ENCODE measurements at regions not wholly inside any gene's neighbourhood (a gene's known extent, or its start where the extent isn't known, plus 50 kb on each side); places are given as distances from the start of the nearest gene placed in this dataset.

- DNase-seq = peak; percentile 65
- in situ Hi-C loops (cut with HindIII; ENCODE audit: low pct_ligation_motif_present, low pct_unique_long_range_greater_than_20kb, low sequenced_read_pairs) = no loop called here
These were observed 135.6 kb upstream of the MAX start for GRCh38 chr14:65237941-65238340.

DNA sequence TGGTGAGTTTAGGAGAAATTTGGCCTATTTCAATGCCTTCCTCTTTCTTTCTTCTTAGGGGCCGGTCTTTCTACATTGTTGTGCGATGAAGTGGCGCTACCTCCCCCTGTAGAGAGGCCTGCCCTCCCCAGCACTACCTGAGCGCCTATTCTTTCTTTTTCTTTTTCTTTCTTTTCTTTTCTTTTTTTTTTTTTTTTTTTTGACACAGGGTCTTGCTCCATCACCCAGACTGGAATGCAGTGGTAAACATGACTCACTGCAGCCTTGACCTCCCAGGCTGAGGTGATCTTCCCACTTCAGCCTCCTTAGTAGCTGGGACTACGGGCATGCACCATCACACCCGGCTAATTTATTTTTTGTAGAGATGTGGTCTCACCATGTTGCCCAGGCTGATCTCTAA, 136.1 kb upstream of the MAX start:
- in situ Hi-C loops (cut with HindIII; ENCODE audit: low pct_ligation_motif_present, low pct_unique_long_range_greater_than_20kb, low sequenced_read_pairs) = no loop called here
- peak; percentile 90 for DNase-seq

- peak; percentile 68 for DNase-seq
- in situ Hi-C loops (cut with HindIII; ENCODE audit: low pct_ligation_motif_present, low pct_unique_long_range_greater_than_20kb, low sequenced_read_pairs) = no loop called here
These were observed 137.0 kb upstream of the MAX start for GRCh38 chr14:65239143-65239937.

- in situ Hi-C loops (cut with HindIII; ENCODE audit: low pct_ligation_motif_present, low pct_unique_long_range_greater_than_20kb, low sequenced_read_pairs) = no loop called here
These were observed 137.6 kb upstream of the MAX start for GRCh38 chr14:65239938-65240296.

DNA sequence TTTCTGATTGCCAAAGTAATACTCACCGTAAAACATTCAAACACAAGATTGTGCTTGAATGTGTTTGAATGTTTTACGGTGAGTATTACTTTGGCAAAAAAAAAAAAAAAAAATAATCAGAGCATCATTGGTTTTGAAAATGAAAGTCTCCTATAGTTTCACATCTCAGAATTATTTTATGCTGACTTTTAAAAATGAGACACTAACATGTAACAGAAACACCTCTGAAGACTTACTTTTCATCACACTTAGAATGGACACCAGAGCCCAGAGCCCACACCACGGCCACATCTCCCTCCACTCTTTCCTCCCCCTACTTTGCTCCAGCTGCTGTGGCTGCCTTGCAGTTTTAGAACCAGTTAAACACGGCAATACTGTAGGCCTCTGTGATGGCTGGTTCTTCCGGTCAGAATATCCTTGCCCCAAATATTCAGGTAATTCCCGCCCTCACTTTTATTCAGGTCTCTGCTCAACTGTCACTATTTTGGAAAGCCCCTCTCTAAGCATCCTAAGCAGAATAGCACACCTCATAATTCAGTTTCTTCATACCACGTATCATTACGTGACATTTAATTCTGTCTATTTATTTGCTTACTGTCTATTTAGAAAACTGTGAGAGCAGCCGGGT, 138.9 kb upstream of the MAX start:
- in situ Hi-C loops (cut with HindIII; ENCODE audit: low pct_ligation_motif_present, low pct_unique_long_range_greater_than_20kb, low sequenced_read_pairs) = no loop called here
- DNase-seq = no peak

More at GRCh38 chr14:65239938-65240296, 137.6 kb upstream of the MAX start:
- DNase-seq = no peak

GRCh38 chr14:65242732-65243134, 140.4 kb upstream of the MAX start:
- in situ Hi-C loops (cut with HindIII; ENCODE audit: low pct_ligation_motif_present, low pct_unique_long_range_greater_than_20kb, low sequenced_read_pairs) = no loop called here
- no peak for DNase-seq

DNA sequence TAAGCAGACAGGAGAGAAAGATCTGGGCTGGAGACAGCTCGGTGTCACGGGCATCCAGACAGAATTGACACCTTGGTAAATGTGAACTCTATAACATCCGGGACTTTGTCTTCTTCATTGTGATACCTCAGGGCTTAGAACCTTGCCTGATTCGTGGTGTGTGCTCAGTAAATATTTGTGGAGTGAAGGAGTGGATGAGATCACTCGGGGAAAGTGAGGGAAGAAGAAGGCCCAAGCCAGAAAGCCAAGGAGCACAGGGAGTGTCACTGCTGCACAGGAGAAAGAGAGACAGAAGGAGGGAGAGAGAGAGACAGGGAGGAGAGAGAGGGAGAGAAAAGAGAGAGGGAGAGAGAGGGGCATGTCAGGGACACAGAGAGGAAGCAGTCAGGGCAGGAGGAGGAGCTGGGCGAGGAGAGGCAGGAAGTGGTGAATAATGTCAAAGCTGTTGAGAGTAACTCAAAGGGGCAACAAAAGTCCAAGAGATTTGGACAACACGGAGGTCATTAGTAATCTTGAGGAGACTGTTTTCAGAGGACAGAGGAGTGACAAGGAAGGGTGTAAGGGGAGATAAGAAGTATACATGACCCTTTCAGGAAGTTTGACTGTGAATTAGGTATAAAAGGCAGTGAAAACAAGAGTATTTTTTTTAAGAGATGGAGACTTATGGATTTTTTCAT, 141.6 kb upstream of the MAX start:
- DNase-seq = no peak
- in situ Hi-C loops (cut with HindIII; ENCODE audit: low pct_ligation_motif_present, low pct_unique_long_range_greater_than_20kb, low sequenced_read_pairs) = no loop called here

DNA sequence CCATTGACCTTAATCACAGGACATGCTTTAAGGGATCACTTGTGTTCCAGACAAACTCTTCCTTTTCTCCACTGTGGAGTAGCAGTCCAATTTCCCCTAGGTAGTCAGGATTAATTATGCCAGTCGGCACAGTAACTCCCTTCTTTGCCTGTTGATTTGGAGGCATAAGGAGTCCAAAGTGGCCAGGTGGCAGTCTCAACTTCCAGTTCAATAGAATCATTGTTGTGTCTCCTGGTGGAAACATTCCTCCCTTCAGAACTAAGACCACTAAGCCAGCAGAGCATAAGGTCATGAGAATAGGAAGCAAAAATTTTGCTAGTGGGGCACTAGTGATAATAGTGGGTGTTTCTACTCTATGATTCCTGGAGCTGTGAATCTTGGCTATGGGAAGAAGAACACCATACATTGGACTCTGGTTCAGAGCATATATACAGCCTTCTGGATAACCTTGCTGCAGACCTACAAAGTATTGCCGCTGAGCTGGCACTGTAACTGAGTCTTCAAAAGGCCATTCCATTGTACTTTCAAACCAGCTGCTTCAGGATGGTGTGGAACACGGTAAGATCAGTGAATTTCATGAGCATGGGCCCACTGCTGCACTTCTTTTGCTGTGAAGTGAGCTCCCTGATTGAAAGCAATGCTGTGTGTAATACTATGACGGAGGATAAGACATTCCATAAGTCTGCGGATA, 147.3 kb upstream of the MAX start:
- in situ Hi-C loops (cut with HindIII; ENCODE audit: low pct_ligation_motif_present, low pct_unique_long_range_greater_than_20kb, low sequenced_read_pairs) = no loop called here
- DNase-seq = no peak

GRCh38 chr14:65250162-65250495, 147.8 kb upstream of the MAX start:
- no peak for DNase-seq
- in situ Hi-C loops (cut with HindIII; ENCODE audit: low pct_ligation_motif_present, low pct_unique_long_range_greater_than_20kb, low sequenced_read_pairs) = no loop called here

- in situ Hi-C loops (cut with HindIII; ENCODE audit: low pct_ligation_motif_present, low pct_unique_long_range_greater_than_20kb, low sequenced_read_pairs) = no loop called here
- DNase-seq = no peak
These were observed 148.9 kb upstream of the MAX start for GRCh38 chr14:65251213-65251612.

DNA sequence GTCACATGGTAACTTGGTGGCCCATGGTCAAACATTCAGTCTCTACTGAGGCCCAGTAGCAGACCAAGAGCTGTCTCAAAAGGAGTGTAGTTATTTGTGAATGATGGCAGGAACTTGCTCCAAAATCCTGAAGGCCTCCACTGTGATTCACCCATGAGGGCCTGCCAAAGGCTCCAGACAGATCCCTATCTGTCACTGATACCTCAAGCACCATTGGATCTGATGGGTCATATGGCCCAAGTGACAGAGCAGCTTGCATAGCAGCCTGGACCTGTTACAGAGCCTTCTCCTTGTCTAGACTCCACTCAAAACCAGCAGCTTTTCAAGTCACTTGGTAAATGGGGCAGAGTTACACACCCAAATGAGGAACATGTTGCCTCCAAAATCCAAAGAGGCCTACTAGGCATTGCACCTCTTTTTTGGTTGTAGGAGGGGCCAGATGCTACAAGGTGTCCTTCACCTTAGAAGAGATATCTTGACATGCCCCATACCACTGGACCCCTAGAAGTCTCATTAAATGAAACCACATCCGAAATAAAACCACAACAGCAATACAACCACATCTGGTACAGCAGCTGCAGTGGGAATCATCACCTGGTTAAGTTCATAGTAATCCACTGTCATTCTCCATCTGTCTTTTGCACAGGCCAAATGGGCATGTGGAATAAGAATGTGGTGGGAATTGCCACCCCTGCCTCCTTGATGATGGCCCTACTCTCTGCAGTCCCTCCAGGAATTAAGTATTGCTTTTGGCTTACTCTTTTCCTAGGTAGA, 150.4 kb upstream of the MAX start:
- in situ Hi-C loops (cut with HindIII; ENCODE audit: low pct_ligation_motif_present, low pct_unique_long_range_greater_than_20kb, low sequenced_read_pairs) = no loop called here
- no peak for DNase-seq

DNA sequence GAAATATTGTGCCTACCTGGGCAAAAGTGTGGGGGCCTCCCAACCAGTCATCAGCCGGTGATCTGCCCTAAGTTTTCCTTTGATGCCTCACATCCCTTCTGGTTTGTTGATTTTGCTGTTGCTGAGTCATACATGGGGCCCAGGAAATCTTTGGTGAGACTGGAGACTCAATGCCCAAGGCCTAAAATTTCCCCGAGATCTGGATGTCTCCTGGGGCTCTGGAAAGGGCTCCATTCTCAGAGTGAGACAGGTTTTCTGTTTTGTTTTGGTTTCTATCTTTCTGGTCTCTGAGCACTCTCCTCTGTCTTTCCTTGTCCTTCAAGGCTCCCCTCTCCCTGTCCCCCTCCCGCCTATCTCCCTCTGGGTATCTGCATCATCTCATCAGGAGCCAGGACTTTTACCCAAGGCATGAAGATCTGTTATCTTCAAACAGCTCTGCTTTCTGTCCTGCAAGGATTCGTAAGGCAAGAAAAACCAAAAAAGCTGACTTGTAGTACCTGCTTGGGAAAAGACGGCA, 152.8 kb upstream of the MAX start:
- DNase-seq = peak; percentile 36
- in situ Hi-C loops (cut with HindIII; ENCODE audit: low pct_ligation_motif_present, low pct_unique_long_range_greater_than_20kb, low sequenced_read_pairs) = no loop called here

DNA sequence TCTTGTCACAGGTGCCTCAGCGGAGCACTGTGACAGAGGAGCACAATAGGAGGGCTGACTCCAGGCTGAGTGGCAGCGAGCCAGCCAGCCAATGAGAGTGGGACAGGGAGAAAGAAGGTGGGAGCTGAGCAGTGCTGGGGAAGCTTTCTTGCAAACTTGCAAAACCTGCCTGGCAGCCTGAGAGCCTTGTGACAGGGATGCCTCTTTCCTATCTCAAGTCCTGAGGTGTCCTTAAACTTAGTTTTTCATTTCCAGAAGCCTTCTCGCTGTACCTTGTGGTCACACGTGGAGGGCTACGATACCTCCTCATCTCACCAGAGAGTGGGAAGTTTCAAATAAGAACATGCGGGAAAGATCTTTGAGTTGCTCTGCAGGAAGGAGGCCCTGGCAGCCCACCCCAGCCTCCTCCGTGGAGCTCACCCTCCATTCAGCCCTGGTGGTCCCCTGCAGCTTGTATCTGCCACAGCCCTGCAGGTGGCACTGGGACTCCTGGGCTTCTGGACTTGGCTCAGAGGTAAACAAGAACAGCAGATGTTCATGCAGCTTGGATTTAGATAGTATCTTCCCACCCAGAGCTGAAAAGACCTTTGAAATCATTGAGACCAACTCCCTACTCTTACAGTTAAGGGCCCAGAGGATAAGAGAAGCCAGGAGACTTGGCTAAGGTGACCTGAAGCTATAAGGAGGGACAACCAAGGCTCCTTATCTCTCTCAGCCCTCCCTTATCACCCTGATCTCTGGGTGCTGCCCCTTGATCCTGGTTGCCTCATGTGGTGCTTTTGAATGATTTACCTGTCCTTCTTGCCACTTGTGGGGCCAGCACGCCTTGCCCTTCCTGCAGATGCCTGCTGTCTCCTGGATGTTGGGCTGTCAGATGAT, 153.5 kb upstream of the MAX start:
- DNase-seq = no peak
- in situ Hi-C loops (cut with HindIII; ENCODE audit: low pct_ligation_motif_present, low pct_unique_long_range_greater_than_20kb, low sequenced_read_pairs) = no loop called here

DNA sequence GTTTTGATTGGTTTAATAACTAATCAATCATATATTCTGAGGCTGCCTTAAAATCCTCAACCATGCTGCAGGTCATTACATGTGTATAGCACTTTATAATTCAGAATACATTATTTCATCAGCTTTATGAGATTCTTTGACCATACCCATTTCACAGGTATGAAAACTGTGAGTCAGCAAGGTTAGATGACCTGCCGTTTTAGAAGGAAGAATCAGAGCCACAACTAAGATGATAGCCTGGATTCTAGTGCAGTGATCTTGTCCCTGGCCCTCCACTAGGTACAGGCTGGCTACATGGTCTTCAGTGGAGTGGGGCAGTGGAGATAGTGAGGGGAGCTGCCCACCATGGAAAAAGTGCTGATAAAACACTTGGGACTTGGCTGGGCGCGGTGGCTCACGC, 154.4 kb upstream of the MAX start:
- in situ Hi-C loops (cut with HindIII; ENCODE audit: low pct_ligation_motif_present, low pct_unique_long_range_greater_than_20kb, low sequenced_read_pairs) = no loop called here

DNA sequence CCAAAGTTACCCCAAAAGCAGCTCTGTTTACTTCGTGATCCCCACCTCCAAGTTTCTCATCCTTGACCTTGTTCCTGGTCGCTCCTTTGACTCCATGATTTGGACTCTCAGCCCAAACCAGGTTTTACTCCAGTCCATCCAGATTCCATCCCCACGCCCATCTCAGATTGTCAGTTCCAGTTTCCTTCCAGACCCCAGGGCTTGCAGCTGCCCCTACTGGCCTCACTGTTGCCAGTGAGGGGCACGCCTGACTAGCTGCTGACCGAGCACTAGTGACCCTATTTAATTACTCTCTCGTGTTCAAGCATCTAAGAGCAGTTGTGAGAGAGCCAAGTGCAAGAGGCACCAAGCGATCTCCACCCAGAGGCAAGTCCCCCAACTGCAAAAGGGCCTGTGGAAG, 155.1 kb upstream of the FUT8 start:
- DNase-seq = no peak
- in situ Hi-C loops (cut with HindIII; ENCODE audit: low pct_ligation_motif_present, low pct_unique_long_range_greater_than_20kb, low sequenced_read_pairs) = no loop called here

More for the DNA sequence above, 154.4 kb upstream of the MAX start:
- DNase-seq = no peak

DNA sequence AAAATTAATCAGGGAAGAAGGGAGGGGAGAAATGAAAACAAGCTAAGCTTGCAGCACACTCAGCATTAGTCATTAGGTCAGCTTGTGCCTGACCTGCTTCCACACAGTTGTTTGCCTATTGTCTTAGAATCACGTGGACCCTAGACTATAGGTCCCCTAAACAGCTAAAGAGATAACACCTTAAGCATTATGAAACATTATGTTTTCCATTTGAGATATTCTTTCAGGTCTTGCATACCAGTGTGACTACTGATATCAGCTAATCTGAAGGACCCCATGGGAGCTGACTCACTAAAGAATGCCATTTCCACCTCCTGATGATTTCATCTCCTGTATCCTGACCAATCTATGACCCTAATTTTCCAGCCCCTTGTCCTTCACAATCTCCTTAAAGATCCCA, 154.1 kb upstream of the FUT8 start:
- in situ Hi-C loops (cut with HindIII; ENCODE audit: low pct_ligation_motif_present, low pct_unique_long_range_greater_than_20kb, low sequenced_read_pairs) = no loop called here
- peak; percentile 35 for DNase-seq

- in situ Hi-C loops (cut with HindIII; ENCODE audit: low pct_ligation_motif_present, low pct_unique_long_range_greater_than_20kb, low sequenced_read_pairs) = no loop called here
- no peak for DNase-seq
These were observed 153.5 kb upstream of the FUT8 start for GRCh38 chr14:65259000-65259399.

GRCh38 chr14:65260786-65261185, 151.7 kb upstream of the FUT8 start:
- in situ Hi-C loops (cut with HindIII; ENCODE audit: low pct_ligation_motif_present, low pct_unique_long_range_greater_than_20kb, low sequenced_read_pairs) = no loop called here
- no peak for DNase-seq

Data from ACHN (cell line).